K562 (cell line): ENCODE measurements at regions not wholly inside any gene's neighbourhood (a gene's known extent, or its start where the extent isn't known, plus 50 kb on each side); places are given as distances from the start of the nearest gene placed in this dataset.

Experiments used
- ATAC-seq: fragments of 200-7000 bp; cut with Tn5 transposase; 3 replicates; pipeline ENCODE4 v1.9.1; 2020; ENCODE audit warnings: moderate library complexity
- BruUV-seq: library from RNA; stranded (reverse); fragments of 400-500 nt; replicated peaks from 2 replicates; lab custom pipeline; 2021; lab: Mats Ljungman, UMichigan
- CTCF ChIA-PET: fragments of 300-600 bp; formaldehyde crosslinking; extraction: SDS; loops from one replicate; lab custom pipeline; 2021; ENCODE audit warnings: low intra/inter-chr PET ratio; lab: Yijun Ruan, JAX
- POLR2A ChIA-PET: fragments of 300-600, 350-650 bp; sonication (Branson Sonifier 250); formaldehyde crosslinking; extraction: SDS; loops from one replicate; lab custom pipeline; 2021; ENCODE audit warnings: antibody characterized with exemption, inconsistent platforms; lab: Yijun Ruan, JAX
- DNase-seq, 4 experiments: peaks; one replicate each; pipeline versions ENCODE4 v3.0.0 to v3.0.0-alpha.2; 2011 to 2018; ENCODE audit warnings: low spot score in 3 of 4, mixed read lengths in 3 of 4; ENCODE audit errors: extremely low read depth in 1 of 4
- FAIRE-seq: peaks from 2 replicates; lab custom pipeline; 2011; peaks lifted over from hg19 to GRCh38; lab: Jason Lieb, UNC
- H2AFZ ChIP-seq: 2 replicates; pipeline ENCODE4 v1.6.0; 2011; ENCODE audit warnings: low read depth, low read length, control low read depth, inconsistent platforms
- H3K27ac ChIP-seq: fragments of 200-600 bp; 3 replicates; pipeline ENCODE4 v1.8.0; 2011; ENCODE audit warnings: low read depth, mild to moderate bottlenecking, control low read depth, inconsistent platforms, low read length, moderate library complexity, mixed read lengths; ENCODE audit errors: extremely low read depth
- H3K27me3 ChIP-seq, 2 experiments: fragments of 300-600 bp in 1 of 2; 2 replicates in 1 of 2; 3 replicates in 1 of 2; pipeline versions ENCODE4 v1.6.0 to v1.8.0; 2011; ENCODE audit warnings: inconsistent platforms in 2 of 2, low read length in 2 of 2, mild to moderate bottlenecking in 1 of 2, mixed read lengths in 1 of 2, moderate library complexity in 1 of 2; ENCODE audit not compliant: control insufficient read depth in 2 of 2, insufficient read depth in 2 of 2
- H3K36me3 ChIP-seq: fragments of 300-600 bp; 3 replicates; pipeline ENCODE4 v1.8.0; 2011; ENCODE audit warnings: mild to moderate bottlenecking, low read length, inconsistent platforms; ENCODE audit not compliant: control insufficient read depth, insufficient read depth
- H3K4me1 ChIP-seq, 2 experiments: fragments of 200-600 bp in 1 of 2; replicated peaks in 1 of 2; 2 replicates in 1 of 2; 3 replicates in 1 of 2; pipeline versions ENCODE4 v1.5.1 to v1.8.0; 2011; ENCODE audit warnings: inconsistent platforms in 2 of 2, low read length in 2 of 2, mild to moderate bottlenecking in 1 of 2, mixed read lengths in 1 of 2, moderate library complexity in 1 of 2; ENCODE audit not compliant: control insufficient read depth in 2 of 2, insufficient read depth in 2 of 2
- H3K4me2 ChIP-seq: 2 replicates; pipeline ENCODE4 v1.6.1; 2011; ENCODE audit warnings: low read length, control low read depth, inconsistent platforms, mixed read lengths; ENCODE audit not compliant: insufficient read depth
- H3K4me3 ChIP-seq: fragments of 200-600 bp; sonication (generic), shearing (Covaris generic); 2 replicates; pipeline ENCODE4 v1.5.1; 2016; ENCODE audit warnings: control low read depth, inconsistent platforms
- H3K79me2 ChIP-seq: fragments of 200-600 bp; 3 replicates; pipeline ENCODE4 v1.8.0; 2011; ENCODE audit warnings: low read length, inconsistent platforms; ENCODE audit not compliant: control insufficient read depth, insufficient read depth
- H3K9ac ChIP-seq, 2 experiments: 2 replicates each; pipeline versions ENCODE4 v1.6.0 to v1.6.1; 2011; ENCODE audit warnings: low read depth in 2 of 2, low read length in 2 of 2, control low read depth in 1 of 2, inconsistent platforms in 1 of 2, mild to moderate bottlenecking in 1 of 2, mixed read lengths in 1 of 2; ENCODE audit not compliant: insufficient read depth in 1 of 2
- H3K9me1 ChIP-seq: one replicate; pipeline ENCODE4 v1.6.0; 2011; ENCODE audit warnings: inconsistent platforms, mild to moderate bottlenecking, low read length, moderate library complexity; ENCODE audit not compliant: control insufficient read depth, insufficient read depth
- H3K9me3 ChIP-seq: replicated peaks from 2 replicates; pipeline ENCODE4 v1.5.1; 2011; ENCODE audit warnings: low read depth, low read length, inconsistent platforms; ENCODE audit not compliant: control insufficient read depth, insufficient read depth
- H4K20me1 ChIP-seq: replicated peaks from 2 replicates; pipeline ENCODE4 v1.6.1; 2011; ENCODE audit warnings: low read length, inconsistent platforms, mixed read lengths; ENCODE audit not compliant: control insufficient read depth, insufficient read depth
- ELF1 ChIP-seq: fragments of 200-800 bp; sonication (Bioruptor generic); IDR thresholded peaks from 2 replicates; pipeline ENCODE4 v1.6.1; 2016; ENCODE audit warnings: missing genetic modification characterization, missing compliant biosample characterization
- HNRNPH1 ChIP-seq: fragments of 200-400 bp; formaldehyde crosslinking; optimal IDR thresholded peaks from 2 replicates; pipeline ENCODE3; 2017; ENCODE audit warnings: low read depth, mild to moderate bottlenecking, low read length, moderate library complexity
- MGA ChIP-seq: fragments of 450-650 bp; IDR thresholded peaks from 2 replicates; pipeline ENCODE4 v1.6.1; 2016; ENCODE audit warnings: mild to moderate bottlenecking, moderate library complexity
- NCOA1 ChIP-seq: fragments of 450-650 bp; IDR thresholded peaks from 2 replicates; pipeline ENCODE4 v1.6.1; 2016; ENCODE audit warnings: low read depth
- SOX6 ChIP-seq: fragments of 450-650 bp; IDR thresholded peaks from 2 replicates; pipeline ENCODE4 v1.6.1; 2014; ENCODE audit warnings: mild to moderate bottlenecking
- WGBS: fragments of 100-300 bp; shearing (Covaris generic); methylation state at CpG from one replicate; pipeline ENCODE4 v1.1.6; 2016; ENCODE audit warnings: low coverage, mixed read lengths; ENCODE audit not compliant: insufficient coverage; ENCODE audit errors: missing lambda C conversion rate; 5-methylcytosine and 5-hydroxymethylcytosine counted together
- in situ Hi-C: fragments of 300-500 bp; cut with MboI; formaldehyde crosslinking; loops from 4 replicates; pipeline ENCODE4 v1.15.0; 2018; ENCODE audit warnings: inconsistent platforms, mixed read lengths
- intact Hi-C: fragments of 100-400 bp; cut with micrococcal nuclease; formaldehyde crosslinking; loops from 2 replicates; pipeline ENCODE4 v1.14.2; 2022
- TF ChIP-seq, protein P1 (sequence below): fragments of 250-450 bp; sonication (Bioruptor Pico); IDR thresholded peaks from 2 replicates; pipeline ENCODE4 v1.5.0; 2020; ENCODE audit warnings: mild to moderate bottlenecking, borderline replicate concordance
- TF ChIP-seq, protein P2 (sequence below): fragments of 250-450 bp; sonication (Bioruptor Pico); IDR thresholded peaks from 2 replicates; pipeline ENCODE4 v1.8.0; 2021; ENCODE audit warnings: borderline replicate concordance, mild to moderate bottlenecking, moderate library complexity; ENCODE audit not compliant: poor library complexity, severe bottlenecking

DNA sequence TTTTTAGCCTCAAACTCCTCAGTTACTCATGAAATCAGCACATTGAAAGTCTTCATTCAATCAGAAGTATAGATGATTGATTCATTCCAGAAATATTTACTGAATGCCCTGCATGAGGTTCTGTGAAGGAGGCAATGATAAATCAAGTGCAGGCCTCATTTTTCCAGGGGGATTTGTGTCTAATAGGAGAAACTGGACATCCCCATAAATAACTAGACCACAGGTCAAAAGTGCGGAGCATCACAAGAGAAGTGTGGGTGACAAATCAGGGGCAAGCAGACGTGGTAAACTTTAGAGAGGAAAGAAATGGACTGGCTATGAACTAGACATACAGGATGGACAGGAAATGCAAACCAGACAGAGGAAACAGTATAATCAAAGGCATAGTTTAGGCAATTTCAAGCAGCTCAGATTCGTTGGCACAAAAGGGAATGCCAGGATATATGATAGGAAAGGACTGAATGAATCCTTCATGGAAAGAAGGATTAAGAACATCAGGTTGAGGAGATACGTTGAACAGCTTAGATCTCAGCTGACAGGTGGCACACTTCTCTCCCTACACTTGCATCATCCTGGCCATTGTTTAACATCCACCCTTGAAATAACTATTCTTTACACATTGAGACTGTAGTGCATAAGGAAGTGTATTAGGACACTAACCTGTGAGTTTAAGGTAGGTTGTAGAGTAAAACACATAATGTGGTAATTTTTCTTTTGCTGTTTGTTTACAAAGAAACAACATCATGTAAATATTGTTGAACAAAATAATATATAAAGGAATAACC is 69.6 kb upstream of the RASGEF1B start:
- no peak for DNase-seq
- in situ Hi-C loops = no loop called here
- 4% methylated on average over 4 of the region's 4 CpGs for WGBS
- TF ChIP-seq SOX6 = no peak
- no peak for TF ChIP-seq MGA
- no peak for TF ChIP-seq NCOA1
- TF ChIP-seq HNRNPH1 = no peak
- TF ChIP-seq, protein P1, sequence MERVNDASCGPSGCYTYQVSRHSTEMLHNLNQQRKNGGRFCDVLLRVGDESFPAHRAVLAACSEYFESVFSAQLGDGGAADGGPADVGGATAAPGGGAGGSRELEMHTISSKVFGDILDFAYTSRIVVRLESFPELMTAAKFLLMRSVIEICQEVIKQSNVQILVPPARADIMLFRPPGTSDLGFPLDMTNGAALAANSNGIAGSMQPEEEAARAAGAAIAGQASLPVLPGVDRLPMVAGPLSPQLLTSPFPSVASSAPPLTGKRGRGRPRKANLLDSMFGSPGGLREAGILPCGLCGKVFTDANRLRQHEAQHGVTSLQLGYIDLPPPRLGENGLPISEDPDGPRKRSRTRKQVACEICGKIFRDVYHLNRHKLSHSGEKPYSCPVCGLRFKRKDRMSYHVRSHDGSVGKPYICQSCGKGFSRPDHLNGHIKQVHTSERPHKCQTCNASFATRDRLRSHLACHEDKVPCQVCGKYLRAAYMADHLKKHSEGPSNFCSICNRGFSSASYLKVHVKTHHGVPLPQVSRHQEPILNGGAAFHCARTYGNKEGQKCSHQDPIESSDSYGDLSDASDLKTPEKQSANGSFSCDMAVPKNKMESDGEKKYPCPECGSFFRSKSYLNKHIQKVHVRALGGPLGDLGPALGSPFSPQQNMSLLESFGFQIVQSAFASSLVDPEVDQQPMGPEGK (CRISPR knock-in tag) = no peak
- no peak for TF ChIP-seq ELF1 (tag)
- TF ChIP-seq, protein P2, sequence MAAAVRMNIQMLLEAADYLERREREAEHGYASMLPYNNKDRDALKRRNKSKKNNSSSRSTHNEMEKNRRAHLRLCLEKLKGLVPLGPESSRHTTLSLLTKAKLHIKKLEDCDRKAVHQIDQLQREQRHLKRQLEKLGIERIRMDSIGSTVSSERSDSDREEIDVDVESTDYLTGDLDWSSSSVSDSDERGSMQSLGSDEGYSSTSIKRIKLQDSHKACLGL (CRISPR knock-in tag) = no peak

More for the DNA sequence above, 69.6 kb upstream of the RASGEF1B start:
- ATAC-seq = no peak
- H4K20me1 ChIP-seq = no peaks in the 10 kb centered on the region
- no peaks in the 10 kb centered on the region; a peak in 1 of 5 replicates for H3K27me3 ChIP-seq
- H3K9ac ChIP-seq = no peak overlapping the region
- H3K4me3 ChIP-seq = no peak overlapping the region
- no peak for FAIRE-seq
- H3K4me2 ChIP-seq = no peak overlapping the region
- H3K9me3 ChIP-seq = no peaks in the 10 kb centered on the region
- intact Hi-C loops = no loop called here
- ChIA-PET POLR2A (interaction anchor here (1.1 kb wide), 1 partner anchor 10 kb away, joined by 3 read pairs; no protein-coding TSS in a partner anchor), CTCF (no interaction called here)
- no peak overlapping the region for H3K27ac ChIP-seq
- no peaks in the 10 kb centered on the region for H3K36me3 ChIP-seq
- no peak overlapping the region for H2AFZ ChIP-seq
- no TSS peak for BruUV-seq
- no peaks in the 10 kb centered on the region for H3K79me2 ChIP-seq
- no peaks in the 10 kb centered on the region for H3K9me1 ChIP-seq
- H3K4me1 ChIP-seq = no peaks in the 10 kb centered on the region
